AG04450 (cell line): ENCODE measurements at regions not wholly inside any gene's neighbourhood (a gene's known extent, or its start where the extent isn't known, plus 50 kb on each side); places are given as distances from the start of the nearest gene placed in this dataset.
"Not testable (repeated sequence)": the region's sequence is repeated elsewhere in the genome, so short reads cannot be mapped to it uniquely, and the experiment has no call there.

Experiments
- CTCF ChIA-PET: fragments of 300-600, 350-600 bp; formaldehyde crosslinking; extraction: SDS; loops from one replicate; lab custom pipeline; 2022; ENCODE audit warnings: antibody characterized with exemption, inconsistent platforms; lab: Charles Lee
- POLR2A ChIA-PET: fragments of 350-600 bp; formaldehyde crosslinking; extraction: SDS; loops from one replicate; lab custom pipeline; 2021; ENCODE audit warnings: antibody characterized with exemption, inconsistent platforms; lab: Yijun Ruan, JAX
- DNase-seq: peaks from one replicate; pipeline ENCODE4 v3.0.0-alpha.2; 2011; ENCODE audit warnings: low read depth, low spot score
- H3K27ac ChIP-seq: one replicate; pipeline ENCODE4 v1.5.1; 2012; ENCODE audit warnings: low read depth, low read length, control low read depth
- H3K27me3 ChIP-seq: one replicate; pipeline ENCODE4 v1.6.0; 2012; ENCODE audit warnings: low read length; ENCODE audit not compliant: control insufficient read depth, insufficient read depth
- H3K4me3 ChIP-seq: 2 replicates; pipeline ENCODE4 v1.5.1; 2011; ENCODE audit warnings: mild to moderate bottlenecking, low read depth, low read length, control low read depth
- H3K9me3 ChIP-seq: 2 replicates; pipeline ENCODE4 v1.5.1; 2012; ENCODE audit warnings: low read length; ENCODE audit not compliant: control insufficient read depth, insufficient read depth
- TF ChIP-seq, protein P1 (sequence below): IDR thresholded peaks from 2 replicates; pipeline ENCODE4 v1.5.1; 2011; ENCODE audit warnings: low read depth, low read length, control low read depth, inconsistent platforms

DNA sequence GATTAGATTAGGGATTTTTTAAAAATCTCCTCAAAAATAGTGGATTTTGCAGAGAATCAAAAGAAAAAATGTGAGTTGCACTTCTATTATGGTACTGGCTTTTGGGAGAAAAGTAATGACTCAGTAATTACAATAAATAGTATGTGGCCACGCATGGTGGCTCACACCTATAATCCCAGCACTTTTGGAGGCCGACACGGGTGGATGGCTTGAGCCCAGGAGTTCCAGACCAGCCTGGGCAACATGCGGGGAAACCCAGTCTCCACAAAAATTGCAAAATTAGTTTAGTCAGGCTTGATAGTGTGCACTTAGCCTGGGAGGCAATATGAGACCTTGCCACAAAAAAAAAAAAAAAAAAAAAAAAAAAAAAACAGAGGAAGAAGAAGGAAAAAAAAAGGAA lies 1098.2 kb downstream of the ZPLD1 start:
- H3K4me3 ChIP-seq: no peak overlapping the region
- H3K27ac ChIP-seq: no peak overlapping the region
- no peak for DNase-seq
- POLR2A ChIA-PET: no interaction called here
- no peaks in the 10 kb centered on the region; the same call in 1 of the 2 replicates for H3K9me3 ChIP-seq
- CTCF ChIA-PET: no interaction called here
- TF ChIP-seq, protein P1, sequence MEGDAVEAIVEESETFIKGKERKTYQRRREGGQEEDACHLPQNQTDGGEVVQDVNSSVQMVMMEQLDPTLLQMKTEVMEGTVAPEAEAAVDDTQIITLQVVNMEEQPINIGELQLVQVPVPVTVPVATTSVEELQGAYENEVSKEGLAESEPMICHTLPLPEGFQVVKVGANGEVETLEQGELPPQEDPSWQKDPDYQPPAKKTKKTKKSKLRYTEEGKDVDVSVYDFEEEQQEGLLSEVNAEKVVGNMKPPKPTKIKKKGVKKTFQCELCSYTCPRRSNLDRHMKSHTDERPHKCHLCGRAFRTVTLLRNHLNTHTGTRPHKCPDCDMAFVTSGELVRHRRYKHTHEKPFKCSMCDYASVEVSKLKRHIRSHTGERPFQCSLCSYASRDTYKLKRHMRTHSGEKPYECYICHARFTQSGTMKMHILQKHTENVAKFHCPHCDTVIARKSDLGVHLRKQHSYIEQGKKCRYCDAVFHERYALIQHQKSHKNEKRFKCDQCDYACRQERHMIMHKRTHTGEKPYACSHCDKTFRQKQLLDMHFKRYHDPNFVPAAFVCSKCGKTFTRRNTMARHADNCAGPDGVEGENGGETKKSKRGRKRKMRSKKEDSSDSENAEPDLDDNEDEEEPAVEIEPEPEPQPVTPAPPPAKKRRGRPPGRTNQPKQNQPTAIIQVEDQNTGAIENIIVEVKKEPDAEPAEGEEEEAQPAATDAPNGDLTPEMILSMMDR: no peak
- H3K27me3 ChIP-seq: no peaks in the 10 kb centered on the region

DNA sequence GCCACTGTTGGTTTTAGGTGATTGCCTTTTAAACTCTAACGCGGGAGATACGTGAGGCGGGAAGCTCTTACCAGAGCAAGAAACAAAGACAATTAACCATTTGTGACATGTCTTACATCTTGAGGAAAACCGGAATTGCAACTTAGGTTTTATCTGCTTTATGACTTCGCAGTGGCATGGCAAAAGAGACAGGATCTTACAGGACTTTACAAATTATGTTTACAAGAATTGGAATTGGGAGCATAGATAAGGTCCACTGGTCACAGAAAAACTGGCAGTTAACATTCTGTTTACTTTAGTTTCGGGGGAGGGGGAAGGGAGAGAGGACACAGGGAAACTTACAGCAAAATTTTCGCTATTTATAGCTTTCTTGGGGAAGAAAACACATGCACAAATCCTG lies 1119.6 kb downstream of the ZPLD1 start:
- DNase-seq: no peak
- ChIA-PET POLR2A (no interaction called here), CTCF (no interaction called here)
- TF ChIP-seq, protein P1: no peak
- Histone ChIP-seq H3K4me3 (no peak overlapping the region), H3K9me3 (no peaks in the 10 kb centered on the region), H3K27ac (no peak overlapping the region), H3K27me3 (no peaks in the 10 kb centered on the region)

DNA sequence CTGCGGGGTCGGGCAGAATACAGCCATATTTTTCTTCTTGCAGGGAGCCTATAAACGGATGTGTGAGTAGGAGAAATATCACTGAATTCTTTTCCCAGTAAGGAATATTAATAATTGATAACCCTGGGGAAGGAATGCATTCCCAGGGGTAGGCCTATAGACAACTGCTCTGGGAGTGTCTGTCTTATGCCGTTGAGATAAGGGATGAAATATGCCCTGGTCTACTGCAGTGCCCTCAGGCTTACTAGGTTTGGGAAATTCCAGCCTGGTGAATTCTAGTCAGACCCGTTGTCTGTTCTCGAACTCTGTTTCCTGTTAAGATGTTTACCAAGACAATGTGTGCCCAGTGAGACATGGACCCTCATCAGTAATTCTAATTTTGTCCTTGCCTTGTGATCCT lies 1129.3 kb downstream of the ZPLD1 start:
- POLR2A ChIA-PET, DNase-seq, H3K9me3 ChIP-seq, H3K27me3 ChIP-seq, H3K27ac ChIP-seq, CTCF ChIA-PET, H3K4me3 ChIP-seq: not testable (repeated sequence)

DNA sequence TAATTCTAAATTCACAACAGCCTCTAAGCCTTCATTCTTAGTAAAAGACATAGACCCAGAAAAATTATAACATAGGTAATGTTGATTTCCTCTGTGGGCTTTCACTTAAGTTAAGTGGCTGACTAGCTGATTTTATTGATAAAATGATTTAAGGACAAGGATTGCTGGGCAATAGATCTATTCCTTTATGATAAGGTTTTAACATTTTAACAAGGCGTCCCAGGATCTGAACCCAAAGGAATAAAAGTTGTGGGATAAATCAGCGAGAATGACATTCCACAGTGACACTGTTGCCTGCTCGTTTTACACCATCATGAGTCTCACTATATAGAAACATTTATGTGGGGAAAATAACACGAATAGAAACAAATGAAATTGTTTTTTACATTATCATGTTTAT lies 1151.0 kb downstream of the ZPLD1 start:
- Histone ChIP-seq H3K9me3 (no peaks in the 10 kb centered on the region), H3K4me3 (no peak overlapping the region), H3K27me3 (no peaks in the 10 kb centered on the region), H3K27ac (no peak overlapping the region)
- ChIA-PET CTCF (no interaction called here), POLR2A (no interaction called here)
- no peak for DNase-seq
- TF ChIP-seq, protein P1: no peak

DNA sequence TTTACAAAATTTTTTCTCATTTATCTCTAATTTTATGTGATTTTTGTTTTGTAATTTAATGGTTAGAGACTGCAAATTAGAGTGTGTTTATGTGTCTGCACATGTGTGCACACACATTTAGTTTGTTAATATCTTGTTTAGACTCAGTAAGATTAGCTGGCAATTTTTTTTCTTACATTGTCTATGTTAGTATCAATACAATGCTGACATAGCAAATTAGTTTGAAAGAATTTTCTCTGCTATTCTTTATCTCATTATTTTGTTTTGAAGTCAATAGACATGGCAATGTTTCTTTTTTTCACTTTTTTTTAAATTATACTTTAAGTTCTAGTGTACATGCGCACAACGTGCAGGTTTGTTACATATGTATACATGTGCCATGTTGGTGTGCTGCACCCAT lies 1155.0 kb downstream of the ZPLD1 start:
- DNase-seq: no peak
- H3K27me3 ChIP-seq: no peaks in the 10 kb centered on the region
- H3K4me3 ChIP-seq: no peak overlapping the region
- ChIA-PET POLR2A (no interaction called here), CTCF (no interaction called here)
- H3K9me3 ChIP-seq: no peaks in the 10 kb centered on the region
- TF ChIP-seq, protein P1: no peak
- no peak overlapping the region for H3K27ac ChIP-seq

DNA sequence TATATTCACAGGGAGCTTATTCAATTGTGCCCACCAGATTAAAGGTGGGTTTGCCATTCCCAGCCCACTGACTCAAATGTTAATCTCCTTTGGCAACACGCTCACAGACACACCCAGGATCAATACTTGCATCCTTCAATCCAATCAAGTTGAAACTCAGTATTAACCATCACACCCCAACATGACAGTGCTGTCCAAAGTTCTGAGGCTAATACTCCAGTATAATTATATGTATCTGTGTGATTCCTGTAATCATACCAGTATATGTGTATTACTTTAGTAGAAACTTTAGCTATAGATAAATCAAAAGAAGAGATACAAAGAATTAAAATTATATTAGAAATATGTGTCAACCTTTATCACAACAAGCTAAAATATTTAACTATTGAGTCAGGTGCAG lies 1166.0 kb downstream of the ZPLD1 start:
- CTCF ChIA-PET: no interaction called here

More for the DNA sequence above, 1166.0 kb downstream of the ZPLD1 start:
- POLR2A ChIA-PET: no interaction called here
- no peak overlapping the region for H3K27ac ChIP-seq
- H3K27me3 ChIP-seq: no peaks in the 10 kb centered on the region
- peaks cover 4% of the 10 kb centered on the region; the same call in 1 of the 2 replicates for H3K9me3 ChIP-seq
- TF ChIP-seq, protein P1: no peak
- H3K4me3 ChIP-seq: no peak overlapping the region
- DNase-seq: no peak
